IPS DF 4.7 (cell line): ENCODE measurements at regions not wholly inside any gene's neighbourhood (a gene's known extent, or its start where the extent isn't known, plus 50 kb on each side); places are given as distances from the start of the nearest gene placed in this dataset.
"Not testable (repeated sequence)": the region's sequence is repeated elsewhere in the genome, so short reads cannot be mapped to it uniquely, and the experiment has no call there.

Source experiments
- DNase-seq: peaks from one replicate; pipeline ENCODE4 v3.0.0-alpha.2; 2013; ENCODE audit warnings: low spot score; ENCODE audit errors: extremely low read depth

DNA sequence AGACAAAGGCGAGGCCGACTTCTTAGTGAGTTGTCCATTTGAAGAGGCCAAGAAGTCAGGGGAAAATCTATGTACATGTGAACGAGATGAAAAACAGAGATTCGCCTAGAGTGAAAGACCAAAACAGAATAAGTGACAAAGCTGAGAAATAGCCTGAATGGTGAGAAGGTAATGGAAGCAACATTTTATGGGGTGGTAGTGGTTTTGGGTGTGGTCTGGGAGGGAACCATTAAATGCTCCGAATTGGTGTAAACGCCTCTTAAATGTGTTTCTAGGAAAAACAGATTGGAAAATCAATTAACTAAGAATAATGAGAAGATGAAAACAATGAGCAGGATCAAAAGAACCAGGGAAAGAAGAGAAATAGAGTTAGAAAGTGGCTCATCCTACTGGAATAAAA is 83.8 kb upstream of the MANSC4 start:
- DNase-seq = no peak

- no peak for DNase-seq
Measured at GRCh38 chr12:27861428-27862167, 81.6 kb upstream of the MANSC4 start.

GRCh38 chr12:27859648-27860047 is 79.6 kb upstream of the MANSC4 start:
- DNase-seq = no peak

- DNase-seq = not testable (repeated sequence)
Measured at GRCh38 chr12:27857006-27857405, 77.0 kb upstream of the MANSC4 start.

GRCh38 chr12:27852742-27853141 is 72.7 kb upstream of the MANSC4 start:
- DNase-seq = no peak
